Activated T-cell treated with anti-CD3 and anti-CD28 coated beads for 24 hours (primary cell): ENCODE measurements at regions not wholly inside any gene's neighbourhood (a gene's known extent, or its start where the extent isn't known, plus 50 kb on each side); places are given as distances from the start of the nearest gene placed in this dataset.

Experiments used
- DNase-seq: peaks from one replicate; pipeline ENCODE4 v3.0.0-alpha.2; 2020; ENCODE audit warnings: low read depth

- no peak for DNase-seq
Measured at GRCh38 chr17:15039366-15039765, 225.8 kb downstream of the PMP22 start.

- no peak for DNase-seq
Measured at GRCh38 chr17:15038656-15039055, 226.5 kb downstream of the PMP22 start.

GRCh38 chr17:15036238-15036637, 228.9 kb downstream of the PMP22 start:
- no peak for DNase-seq

GRCh38 chr17:15031975-15032374, 233.2 kb downstream of the PMP22 start:
- no peak for DNase-seq

GRCh38 chr17:15029469-15029868, 235.7 kb downstream of the PMP22 start:
- no peak for DNase-seq

GRCh38 chr17:15027853-15028252, 237.3 kb downstream of the PMP22 start:
- no peak for DNase-seq

GRCh38 chr17:15026088-15026487, 239.0 kb downstream of the PMP22 start:
- no peak for DNase-seq

- DNase-seq, result no peak
Measured at GRCh38 chr17:15023589-15024336, 241.4 kb downstream of the PMP22 start.

GRCh38 chr17:15019158-15019557, 246.0 kb downstream of the PMP22 start:
- DNase-seq, result no peak

- no peak for DNase-seq
Measured at GRCh38 chr17:15012351-15012980, 252.7 kb downstream of the PMP22 start.

- no peak for DNase-seq
Measured at GRCh38 chr17:15009087-15009486, 256.0 kb downstream of the PMP22 start.

GRCh38 chr17:15007147-15007553, 258.0 kb downstream of the PMP22 start:
- no peak for DNase-seq

GRCh38 chr17:15006421-15007128, 258.6 kb downstream of the PMP22 start:
- DNase-seq, result no peak

GRCh38 chr17:15000661-15001060, 264.5 kb downstream of the PMP22 start:
- no peak for DNase-seq

- no peak for DNase-seq
Measured at GRCh38 chr17:14997290-14997689, 267.8 kb downstream of the PMP22 start.

GRCh38 chr17:14986127-14986526, 279.0 kb downstream of the PMP22 start:
- no peak for DNase-seq

GRCh38 chr17:14972844-14973243, 292.3 kb downstream of the PMP22 start:
- no peak for DNase-seq

GRCh38 chr17:14971054-14971453, 294.1 kb downstream of the PMP22 start:
- DNase-seq, result no peak

- DNase-seq, result no peak
Measured at GRCh38 chr17:14959106-14959648, 305.9 kb downstream of the PMP22 start.

- DNase-seq, result no peak
Measured at GRCh38 chr17:14953405-14953804, 311.7 kb downstream of the PMP22 start.

GRCh38 chr17:14950686-14951085, 314.4 kb downstream of the PMP22 start:
- no peak for DNase-seq

- no peak for DNase-seq
Measured at GRCh38 chr17:14950216-14950615, 314.9 kb downstream of the PMP22 start.

- DNase-seq, result no peak
Measured at GRCh38 chr17:14947671-14948070, 317.5 kb downstream of the PMP22 start.
